GM19455 (cell line): ENCODE measurements at regions not wholly inside any gene's neighbourhood (a gene's known extent, or its start where the extent isn't known, plus 50 kb on each side); places are given as distances from the start of the nearest gene placed in this dataset.
"Not testable (repeated sequence)": the region's sequence is repeated elsewhere in the genome, so short reads cannot be mapped to it uniquely, and the experiment has no call there.

Experiments used
- ATAC-seq: cut with Tn5 transposase; IDR thresholded peaks from one replicate; pipeline ENCODE4 v1.9.1; 2021; ENCODE audit not compliant: unreplicated experiment

- ATAC-seq = no peak
These were observed 1271.3 kb downstream of the EFNA5 start for GRCh38 chr5:106399391-106399790.

- no peak for ATAC-seq
These were observed 1273.0 kb downstream of the EFNA5 start for GRCh38 chr5:106397700-106398099.

- no peak for ATAC-seq
These were observed 1277.5 kb downstream of the EFNA5 start for GRCh38 chr5:106393276-106393675.

DNA sequence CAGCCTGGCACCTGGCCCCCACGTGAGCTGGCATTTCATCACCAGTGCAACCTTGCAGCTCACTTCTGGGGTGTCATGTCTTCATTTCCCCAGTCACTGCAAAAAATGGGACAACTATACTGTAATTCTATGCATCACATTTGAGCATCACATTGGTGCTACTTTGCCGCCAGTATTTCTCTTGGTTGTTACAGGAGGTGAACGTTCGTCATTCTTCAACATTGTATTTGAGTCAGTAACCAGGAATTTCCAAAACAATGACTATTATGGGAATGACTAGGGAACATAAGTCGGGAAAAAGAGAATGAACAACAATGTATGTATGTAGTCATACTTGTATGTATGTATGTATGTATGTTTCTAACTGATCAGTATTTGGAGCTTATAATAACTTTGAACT, 1278.0 kb downstream of the EFNA5 start:
- no peak for ATAC-seq

GRCh38 chr5:106387767-106388166, 1283.0 kb downstream of the EFNA5 start:
- ATAC-seq = not testable (repeated sequence)

- ATAC-seq = no peak
These were observed 1284.5 kb downstream of the EFNA5 start for GRCh38 chr5:106386287-106386686.

DNA sequence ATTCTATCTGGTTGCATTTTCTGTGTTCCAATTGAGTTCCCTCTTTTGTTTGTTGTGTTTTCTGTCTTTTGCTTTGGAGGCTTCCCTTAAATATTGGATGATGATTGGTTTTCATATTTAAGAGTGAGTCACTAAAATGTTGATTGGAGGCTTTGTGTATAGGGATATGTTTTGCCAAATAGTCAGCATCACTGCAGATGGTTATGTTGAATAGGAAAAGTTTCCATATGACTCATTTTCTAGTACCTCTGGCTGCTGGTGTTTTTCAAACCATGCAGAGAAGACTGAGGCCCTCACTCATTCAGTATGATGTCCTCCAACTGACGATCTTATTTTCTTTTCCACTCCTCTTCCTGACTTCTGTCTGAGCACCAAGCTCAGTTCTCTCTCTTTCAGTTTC, 1290.0 kb downstream of the EFNA5 start:
- ATAC-seq = no peak

GRCh38 chr5:106376522-106376921, 1294.2 kb downstream of the EFNA5 start:
- no peak for ATAC-seq

DNA sequence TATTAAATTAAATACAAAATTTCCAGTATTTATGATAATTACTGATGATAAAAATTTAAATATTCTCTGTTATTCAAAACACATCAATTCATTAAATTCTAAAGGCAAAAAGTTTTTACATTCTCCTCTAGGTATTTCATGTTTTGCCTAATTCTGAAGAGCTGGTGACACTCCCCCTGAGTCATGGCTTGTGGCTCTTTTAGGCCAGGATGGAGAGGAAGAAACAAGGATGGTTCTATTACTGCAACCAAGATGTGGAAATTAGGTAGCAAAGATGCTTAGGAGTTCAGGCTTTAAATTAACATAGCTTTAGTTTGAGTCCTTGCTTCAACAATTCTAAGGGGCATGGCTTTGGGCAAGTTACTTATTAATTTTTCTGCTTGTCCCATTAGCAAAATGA, 1295.8 kb downstream of the EFNA5 start:
- no peak for ATAC-seq

DNA sequence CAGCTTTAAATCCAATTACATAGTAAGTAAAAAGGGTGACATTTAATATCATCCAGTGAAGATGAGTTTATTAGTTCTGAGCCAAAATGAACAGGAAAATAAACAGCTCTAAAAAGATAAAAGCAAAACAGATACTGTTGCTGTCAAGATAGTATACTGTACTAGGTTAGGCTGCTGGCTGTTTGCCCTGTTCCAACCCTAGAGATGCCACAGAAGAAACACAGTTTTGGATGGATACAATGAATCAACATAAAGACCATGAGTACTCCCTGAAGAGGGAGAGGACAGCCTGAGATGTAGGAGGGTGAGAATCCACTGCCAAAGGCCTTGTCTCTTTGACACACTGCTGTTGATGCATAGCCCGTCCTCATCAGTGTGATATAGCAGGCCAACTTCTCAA, 1302.7 kb downstream of the EFNA5 start:
- no peak for ATAC-seq

DNA sequence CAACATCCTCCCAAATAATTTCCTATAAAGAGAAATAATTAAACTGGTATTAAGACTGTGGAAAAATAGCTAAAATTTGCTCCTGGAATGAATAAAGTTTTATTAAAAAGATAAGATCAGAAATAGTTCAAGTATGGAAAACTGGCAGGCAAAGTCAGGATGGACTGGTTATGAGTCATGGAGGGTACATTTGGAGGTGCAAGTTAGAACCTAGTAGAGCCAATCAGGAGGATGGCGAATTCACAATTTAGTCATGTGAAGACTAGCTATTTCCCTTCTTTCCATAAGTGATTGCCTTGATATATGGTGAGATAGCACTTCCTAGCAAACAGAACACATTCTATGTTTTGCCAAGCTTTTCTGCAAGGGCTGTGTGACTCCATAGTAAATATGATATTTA, 1303.5 kb downstream of the EFNA5 start:
- no peak for ATAC-seq

GRCh38 chr5:106363578-106363977, 1307.2 kb downstream of the EFNA5 start:
- no peak for ATAC-seq

- ATAC-seq = no peak
These were observed 1308.8 kb downstream of the EFNA5 start for GRCh38 chr5:106361905-106362304.

DNA sequence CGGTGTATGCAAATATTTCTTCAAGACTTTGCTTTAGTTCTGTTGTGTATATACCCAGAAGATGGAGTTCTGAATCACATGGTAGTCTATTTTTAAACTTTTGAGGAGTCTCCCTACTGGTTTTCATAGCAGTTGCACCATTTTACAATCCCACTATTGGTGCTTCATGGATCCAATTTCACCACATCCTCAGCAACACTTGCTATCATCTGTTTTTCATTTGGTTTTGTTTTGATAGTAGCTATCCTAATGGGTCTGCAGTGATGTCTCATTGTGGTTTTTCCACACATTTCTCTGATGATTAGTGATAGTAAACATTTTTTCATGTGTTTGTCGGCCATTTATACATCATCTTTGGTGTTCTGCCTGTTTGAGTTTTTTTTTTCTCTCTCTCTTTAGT, 1339.3 kb downstream of the EFNA5 start:
- ATAC-seq = no peak

- no peak for ATAC-seq
These were observed 1346.4 kb downstream of the EFNA5 start for GRCh38 chr5:106324356-106324755.

- ATAC-seq = no peak
These were observed 1349.5 kb downstream of the EFNA5 start for GRCh38 chr5:106321242-106321641.

- no peak for ATAC-seq
These were observed 1356.4 kb downstream of the EFNA5 start for GRCh38 chr5:106314221-106314824.

GRCh38 chr5:106312360-106312759, 1358.4 kb downstream of the EFNA5 start:
- ATAC-seq = no peak

GRCh38 chr5:106311230-106311915, 1359.4 kb downstream of the EFNA5 start:
- no peak for ATAC-seq

GRCh38 chr5:106307265-106307664, 1363.5 kb downstream of the EFNA5 start:
- no peak for ATAC-seq

- no peak for ATAC-seq
These were observed 1364.3 kb downstream of the EFNA5 start for GRCh38 chr5:106306313-106307028.

GRCh38 chr5:106303911-106304310, 1366.8 kb downstream of the EFNA5 start:
- no peak for ATAC-seq
